ENCODE measurements at regions not wholly inside any gene's neighbourhood (a gene's known extent, or its start where the extent isn't known, plus 50 kb on each side); places are given as distances from the start of the nearest gene placed in this dataset.

DNA sequence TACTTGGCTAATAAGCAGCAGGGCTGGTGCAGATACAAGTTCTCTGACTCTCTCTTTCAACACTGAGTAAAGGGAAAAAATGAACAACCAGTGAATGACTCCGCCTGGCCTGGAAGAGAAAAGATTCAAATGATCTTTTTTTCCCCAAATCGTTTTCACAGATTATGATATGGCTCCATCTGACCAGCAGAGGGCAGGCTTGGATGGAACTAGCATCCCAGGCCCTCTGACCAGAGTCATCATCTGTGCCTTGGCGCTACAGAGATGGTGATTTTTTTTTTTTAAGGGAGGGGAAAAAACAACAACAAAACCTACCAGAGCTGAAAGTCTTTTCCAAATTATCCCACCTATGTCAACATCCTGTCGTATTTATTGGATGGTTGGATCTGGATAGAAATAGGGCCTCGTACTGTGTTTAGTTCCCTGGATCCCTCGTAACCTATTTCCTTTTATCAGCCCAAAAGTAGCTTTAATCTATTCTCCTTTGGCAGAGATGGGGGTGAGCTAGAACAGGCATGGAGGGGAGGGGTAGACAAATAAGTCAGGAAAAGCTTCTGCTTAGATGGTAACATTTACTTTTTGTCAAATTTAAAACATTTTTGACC is 69.7 kb downstream of the PRSS23 start:
- TF ChIP-seq POLR2A (IDR thresholded peaks at IDR 0.05) = no peak
- TF ChIP-seq, protein P1, sequence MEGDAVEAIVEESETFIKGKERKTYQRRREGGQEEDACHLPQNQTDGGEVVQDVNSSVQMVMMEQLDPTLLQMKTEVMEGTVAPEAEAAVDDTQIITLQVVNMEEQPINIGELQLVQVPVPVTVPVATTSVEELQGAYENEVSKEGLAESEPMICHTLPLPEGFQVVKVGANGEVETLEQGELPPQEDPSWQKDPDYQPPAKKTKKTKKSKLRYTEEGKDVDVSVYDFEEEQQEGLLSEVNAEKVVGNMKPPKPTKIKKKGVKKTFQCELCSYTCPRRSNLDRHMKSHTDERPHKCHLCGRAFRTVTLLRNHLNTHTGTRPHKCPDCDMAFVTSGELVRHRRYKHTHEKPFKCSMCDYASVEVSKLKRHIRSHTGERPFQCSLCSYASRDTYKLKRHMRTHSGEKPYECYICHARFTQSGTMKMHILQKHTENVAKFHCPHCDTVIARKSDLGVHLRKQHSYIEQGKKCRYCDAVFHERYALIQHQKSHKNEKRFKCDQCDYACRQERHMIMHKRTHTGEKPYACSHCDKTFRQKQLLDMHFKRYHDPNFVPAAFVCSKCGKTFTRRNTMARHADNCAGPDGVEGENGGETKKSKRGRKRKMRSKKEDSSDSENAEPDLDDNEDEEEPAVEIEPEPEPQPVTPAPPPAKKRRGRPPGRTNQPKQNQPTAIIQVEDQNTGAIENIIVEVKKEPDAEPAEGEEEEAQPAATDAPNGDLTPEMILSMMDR (IDR thresholded peaks at IDR 0.05) = peak; percentile 58 to 81 (median 78)
- no peak overlapping the region for H3K4me3 ChIP-seq
- H3K27ac ChIP-seq = no peak overlapping the region
- no peaks in the 10 kb centered on the region for H3K36me3 ChIP-seq (replicated peaks in 1 of 2)
- DNase-seq = peak; percentile 45 to 85 (median 69)
- intact Hi-C loops (cut with DNase I) = loop anchor here (2.0 to 10.0 kb wide), 3 partner anchors 49 to 415 kb away; no protein-coding TSS in a partner anchor
- H3K9me3 ChIP-seq (replicated peaks in 1 of 3) = no peaks in the 10 kb centered on the region
- whole genome bisulfite sequencing, 4 donors = 32 to 40% (median 35%) methylated on average over 6 of the region's 6 CpGs
- no peaks in the 10 kb centered on the region for H3K4me1 ChIP-seq (replicated peaks in 1 of 2)
- H3K27me3 ChIP-seq = no peaks in the 10 kb centered on the region

DNA sequence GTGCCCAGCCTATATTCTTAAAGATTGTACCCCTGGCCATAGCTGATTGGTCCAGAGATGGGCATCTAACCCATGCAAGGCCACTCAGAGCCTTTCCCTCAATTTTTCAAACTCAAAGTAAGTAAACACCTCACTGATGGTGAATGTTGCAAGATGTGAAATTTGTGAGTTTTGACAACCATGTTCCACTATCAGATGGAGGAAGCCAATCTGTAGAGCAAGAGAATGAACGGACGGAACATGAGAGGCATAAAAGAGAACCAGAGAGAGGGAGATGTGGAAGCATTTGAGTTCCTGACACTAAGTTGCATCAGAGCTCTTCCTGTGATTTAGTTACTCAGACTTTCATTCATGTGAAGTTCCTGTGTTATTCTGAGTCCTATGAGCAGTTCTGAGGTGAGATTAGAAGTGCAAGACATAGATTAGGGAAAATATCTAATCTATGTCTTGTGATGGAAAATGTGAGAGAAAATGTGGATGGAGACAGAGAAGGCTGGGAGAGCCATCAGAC is 73.3 kb downstream of the PRSS23 start:
- DNase-seq = no peak
- Histone ChIP-seq H3K36me3 (replicated peaks in 1 of 2) (no peaks in the 10 kb centered on the region), H3K4me1 (replicated peaks in 1 of 2) (no peaks in the 10 kb centered on the region), H3K9me3 (replicated peaks in 1 of 3) (no peaks in the 10 kb centered on the region), H3K4me3 (no peak overlapping the region), H3K27ac (no peak overlapping the region), H3K27me3 (no peaks in the 10 kb centered on the region)
- no peak for TF ChIP-seq POLR2A (IDR thresholded peaks at IDR 0.05)
- TF ChIP-seq, protein P1 (IDR thresholded peaks at IDR 0.05) = no peak
- intact Hi-C loops (cut with DNase I) = no loop called here
- WGBS, 4 donors = 69 to 90% (median 76%) methylated on average over 2 of the region's 2 CpGs

DNA sequence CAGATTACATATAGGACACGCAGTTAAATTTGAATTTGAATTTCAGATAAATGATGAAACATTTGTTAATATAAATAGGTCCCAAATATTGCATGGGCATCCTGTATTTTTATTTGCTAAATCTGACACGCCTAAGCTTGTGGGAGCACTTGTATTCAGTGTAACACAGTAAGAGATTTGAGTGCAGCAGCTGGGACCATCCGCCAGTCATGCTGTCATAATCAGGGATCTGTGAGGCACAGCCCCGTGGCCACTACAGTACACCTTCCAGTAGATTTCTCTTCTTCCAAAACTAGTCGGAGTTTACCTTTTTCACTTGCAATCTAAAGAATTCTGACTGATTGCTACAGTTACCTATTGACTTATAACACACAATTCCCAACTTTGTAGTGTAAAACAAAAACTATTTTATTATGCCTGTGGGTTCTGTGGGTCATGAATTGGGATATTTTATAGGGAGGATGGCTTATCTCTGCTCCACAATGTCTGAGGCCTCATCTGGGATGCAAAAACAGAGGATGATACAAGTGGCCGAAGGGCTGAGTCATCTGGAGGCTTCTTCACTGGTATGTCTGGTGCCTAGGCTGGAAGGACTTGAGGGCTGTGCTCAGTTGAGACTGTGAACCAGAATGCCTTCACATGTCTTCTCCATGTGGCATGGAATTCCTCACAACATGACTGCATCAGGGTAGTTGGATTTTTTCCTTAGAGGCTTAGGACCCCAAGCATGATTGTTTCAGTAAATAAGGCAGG is 74.1 kb downstream of the PRSS23 start:
- no peaks in the 10 kb centered on the region for H3K36me3 ChIP-seq (replicated peaks in 1 of 2)
- WGBS, 4 donors = 79 to 95% (median 85%) methylated on average over 6 of the region's 6 CpGs
- TF ChIP-seq, protein P1 (IDR thresholded peaks at IDR 0.05) = no peak
- TF ChIP-seq POLR2A (IDR thresholded peaks at IDR 0.05) = no peak
- no peaks in the 10 kb centered on the region for H3K27me3 ChIP-seq
- no peak overlapping the region for H3K4me3 ChIP-seq
- no peaks in the 10 kb centered on the region for H3K4me1 ChIP-seq (replicated peaks in 1 of 2)
- H3K27ac ChIP-seq = no peak overlapping the region
- intact Hi-C loops (cut with DNase I) = no loop called here
- no peak for DNase-seq
- H3K9me3 ChIP-seq (replicated peaks in 1 of 3) = no peaks in the 10 kb centered on the region

DNA sequence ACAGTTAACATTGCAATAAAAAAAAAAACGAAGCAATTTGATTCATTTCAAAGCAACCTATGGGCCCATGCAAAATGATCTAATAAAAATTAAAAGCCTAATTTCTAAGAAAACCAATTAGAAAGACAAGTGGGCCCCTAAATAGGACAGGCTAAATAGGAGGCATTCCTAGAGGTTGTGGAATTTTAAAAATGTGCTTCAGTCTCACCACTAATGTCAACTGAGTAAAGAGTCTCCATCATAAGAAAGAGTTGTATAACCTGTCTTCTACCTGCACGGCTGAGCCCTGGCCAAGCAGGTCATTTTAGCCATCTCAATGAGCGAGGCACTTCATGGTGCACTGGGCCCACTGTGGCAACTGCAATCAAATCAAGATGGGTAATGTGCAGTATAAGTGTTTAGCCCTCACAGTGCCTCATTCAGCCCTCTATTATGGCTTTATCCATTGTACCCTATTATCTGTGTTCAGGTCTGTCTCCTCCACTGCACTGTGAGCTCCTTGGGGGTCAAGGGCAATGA is 76.4 kb downstream of the PRSS23 start:
- H3K36me3 ChIP-seq (replicated peaks in 1 of 2) = no peaks in the 10 kb centered on the region
- intact Hi-C loops (cut with DNase I) = no loop called here
- H3K9me3 ChIP-seq (replicated peaks in 1 of 3) = no peaks in the 10 kb centered on the region
- no peaks in the 10 kb centered on the region for H3K4me1 ChIP-seq (replicated peaks in 1 of 2)
- no peak overlapping the region for H3K4me3 ChIP-seq
- H3K27ac ChIP-seq = no peak overlapping the region
- 88 to 94% (median 90%) methylated on average over 3 of the region's 3 CpGs for WGBS, 4 donors
- H3K27me3 ChIP-seq = no peaks in the 10 kb centered on the region
- no peak for DNase-seq
- TF ChIP-seq POLR2A (IDR thresholded peaks at IDR 0.05) = no peak
- TF ChIP-seq, protein P1 (IDR thresholded peaks at IDR 0.05) = no peak

Data from adrenal gland (tissue), 9 donors.